Fibroblast of lung (primary cell): ENCODE measurements at regions not wholly inside any gene's neighbourhood (a gene's known extent, or its start where the extent isn't known, plus 50 kb on each side); places are given as distances from the start of the nearest gene placed in this dataset.

Source experiments
- DNase-seq, 2 donors: peaks; one replicate each; pipeline versions ENCODE4 v3.0.0 to v3.0.0-alpha.2; 2010; ENCODE audit warnings: low read depth in 2 of 2
- H2AFZ ChIP-seq: 2 replicates; pipeline ENCODE4 v1.5.1; 2012; ENCODE audit warnings: low read length, control low read depth, inconsistent platforms
- H3K27ac ChIP-seq: 2 replicates; pipeline ENCODE4 v1.5.1; 2011; ENCODE audit warnings: low read length, control low read depth; ENCODE audit not compliant: insufficient read depth
- H3K27me3 ChIP-seq: 2 replicates; pipeline ENCODE4 v1.5.1; 2011; ENCODE audit warnings: mild to moderate bottlenecking, low read length; ENCODE audit not compliant: control insufficient read depth, insufficient read depth
- H3K36me3 ChIP-seq: 2 replicates; pipeline ENCODE4 v1.5.1; 2011; ENCODE audit warnings: low read length; ENCODE audit not compliant: control insufficient read depth, insufficient read depth
- H3K4me1 ChIP-seq: 2 replicates; pipeline ENCODE4 v1.5.1; 2011; ENCODE audit warnings: low read length; ENCODE audit not compliant: control insufficient read depth, insufficient read depth; ENCODE audit errors: extremely low read depth
- H3K4me2 ChIP-seq: 2 replicates; pipeline ENCODE4 v1.5.1; 2011; ENCODE audit warnings: low read length, control low read depth; ENCODE audit not compliant: insufficient read depth; ENCODE audit errors: extremely low read depth
- H3K4me3 ChIP-seq, 4 experiments: fragments of 200-600 bp in 1 of 4; sonication (generic) in 1 of 4; replicated peaks in 1 of 4; 2 replicates each; pipeline ENCODE4 v1.5.1; 2011 to 2016; ENCODE audit warnings: low read length in 4 of 4, low read depth in 3 of 4, mild to moderate bottlenecking in 3 of 4, control low read depth in 2 of 4, inconsistent platforms in 1 of 4, mixed read lengths in 1 of 4; ENCODE audit not compliant: insufficient read depth in 1 of 4; ENCODE audit errors: control extremely low read depth in 1 of 4
- H3K79me2 ChIP-seq: 2 replicates; pipeline ENCODE4 v1.5.1; 2012; ENCODE audit warnings: mild to moderate bottlenecking, low read length, inconsistent platforms; ENCODE audit not compliant: control insufficient read depth, insufficient read depth
- H3K9ac ChIP-seq: 2 replicates; pipeline ENCODE4 v1.5.1; 2011; ENCODE audit warnings: mild to moderate bottlenecking, low read length, control low read depth; ENCODE audit not compliant: insufficient read depth
- H3K9me3 ChIP-seq: 2 replicates; pipeline ENCODE4 v1.5.1; 2012; ENCODE audit warnings: low read depth, low read length; ENCODE audit not compliant: control insufficient read depth, insufficient read depth
- H4K20me1 ChIP-seq: 2 replicates; pipeline ENCODE4 v1.5.1; 2011; ENCODE audit warnings: low read length; ENCODE audit not compliant: control insufficient read depth, insufficient read depth; ENCODE audit errors: extremely low read depth
- EZH2 ChIP-seq: IDR thresholded peaks from 2 replicates; pipeline ENCODE4 v1.5.1; 2012; ENCODE audit warnings: low read length, control low read depth, mild to moderate bottlenecking; ENCODE audit errors: missing control alignments
- TF ChIP-seq, protein P1 (sequence below), 2 donors: IDR thresholded peaks in 1 of 2; conservative IDR thresholded peaks in 1 of 2; 1 replicate in 1 of 2; 2 replicates in 1 of 2; pipeline ENCODE4 v1.5.1; 2011 to 2012; ENCODE audit warnings: low read length in 2 of 2, control low read depth in 1 of 2, inconsistent platforms in 1 of 2, low read depth in 1 of 2, mild to moderate bottlenecking in 1 of 2

DNA sequence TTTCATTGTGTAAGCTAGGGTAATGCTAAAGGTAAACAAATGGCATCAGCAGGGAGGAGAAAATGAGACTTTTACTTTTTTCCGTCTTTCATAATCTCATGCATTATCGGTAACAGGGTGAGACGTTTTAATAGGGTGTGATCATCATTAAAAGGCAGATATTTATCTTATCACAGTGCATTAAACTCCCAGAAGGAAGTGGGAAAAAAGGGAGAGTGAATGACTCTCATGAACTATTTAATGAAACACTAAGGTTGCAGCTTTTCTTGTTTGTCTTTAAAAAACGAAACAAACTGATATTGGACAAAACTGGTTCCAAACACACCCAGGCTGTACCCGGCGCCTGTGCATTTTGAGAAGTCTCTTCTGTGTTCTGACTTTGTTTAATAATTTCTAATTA is 1936.8 kb upstream of the PIK3C3 start:
- Histone ChIP-seq H3K27ac (no peak overlapping the region), H3K9ac (no peak overlapping the region), H3K27me3 (no peaks in the 10 kb centered on the region), H3K36me3 (no peaks in the 10 kb centered on the region), H3K79me2 (no peaks in the 10 kb centered on the region), H4K20me1 (no peaks in the 10 kb centered on the region), H2AFZ (no peak overlapping the region), H3K4me1 (no peaks in the 10 kb centered on the region), H3K4me3 (peak overlapping the region in 2 of 4 experiments; percentile 27 to 55), H3K4me2 (peak overlapping the region; percentile 4), H3K9me3 (no peaks in the 10 kb centered on the region)
- TF ChIP-seq, protein P1, sequence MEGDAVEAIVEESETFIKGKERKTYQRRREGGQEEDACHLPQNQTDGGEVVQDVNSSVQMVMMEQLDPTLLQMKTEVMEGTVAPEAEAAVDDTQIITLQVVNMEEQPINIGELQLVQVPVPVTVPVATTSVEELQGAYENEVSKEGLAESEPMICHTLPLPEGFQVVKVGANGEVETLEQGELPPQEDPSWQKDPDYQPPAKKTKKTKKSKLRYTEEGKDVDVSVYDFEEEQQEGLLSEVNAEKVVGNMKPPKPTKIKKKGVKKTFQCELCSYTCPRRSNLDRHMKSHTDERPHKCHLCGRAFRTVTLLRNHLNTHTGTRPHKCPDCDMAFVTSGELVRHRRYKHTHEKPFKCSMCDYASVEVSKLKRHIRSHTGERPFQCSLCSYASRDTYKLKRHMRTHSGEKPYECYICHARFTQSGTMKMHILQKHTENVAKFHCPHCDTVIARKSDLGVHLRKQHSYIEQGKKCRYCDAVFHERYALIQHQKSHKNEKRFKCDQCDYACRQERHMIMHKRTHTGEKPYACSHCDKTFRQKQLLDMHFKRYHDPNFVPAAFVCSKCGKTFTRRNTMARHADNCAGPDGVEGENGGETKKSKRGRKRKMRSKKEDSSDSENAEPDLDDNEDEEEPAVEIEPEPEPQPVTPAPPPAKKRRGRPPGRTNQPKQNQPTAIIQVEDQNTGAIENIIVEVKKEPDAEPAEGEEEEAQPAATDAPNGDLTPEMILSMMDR (conservative IDR thresholded peaks at IDR 0.05 in 1 of 2, IDR thresholded peaks at IDR 0.05 in 1 of 2; ENCODE audit: low read depth in 1 of 2, low read length in 2 of 2) = no peak
- no peak for TF ChIP-seq EZH2
- DNase-seq = peak in 1 of 2 donors; percentile 33

DNA sequence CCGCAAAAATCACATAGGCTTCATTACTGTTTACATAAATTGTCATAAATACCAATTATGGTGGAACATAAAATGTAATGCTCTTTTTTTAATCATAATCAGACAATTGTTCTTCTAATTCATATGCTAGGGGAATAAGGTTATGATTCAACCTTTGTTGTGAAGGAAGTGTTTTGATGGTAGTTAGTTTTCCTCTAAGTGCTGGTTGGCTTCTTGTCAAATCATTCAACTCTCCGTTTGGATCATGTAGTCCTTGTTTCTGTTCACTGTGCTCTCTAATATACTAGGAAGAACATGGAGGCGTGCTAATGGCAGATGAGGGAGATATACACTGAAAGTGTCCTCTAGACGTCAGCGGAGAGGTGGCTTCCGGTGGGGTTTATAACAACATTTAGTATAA is 1938.0 kb upstream of the PIK3C3 start:
- Histone ChIP-seq H3K9ac (no peak overlapping the region), H3K27ac (no peak overlapping the region), H3K4me3 (no peak overlapping the region), H3K79me2 (no peaks in the 10 kb centered on the region), H3K36me3 (no peaks in the 10 kb centered on the region), H3K4me1 (no peaks in the 10 kb centered on the region), H3K9me3 (no peaks in the 10 kb centered on the region), H3K27me3 (no peaks in the 10 kb centered on the region), H2AFZ (no peak overlapping the region), H3K4me2 (no peak overlapping the region), H4K20me1 (no peaks in the 10 kb centered on the region)
- TF ChIP-seq, protein P1 (conservative IDR thresholded peaks at IDR 0.05 in 1 of 2, IDR thresholded peaks at IDR 0.05 in 1 of 2; ENCODE audit: low read depth in 1 of 2, low read length in 2 of 2) = no peak
- TF ChIP-seq EZH2 = no peak
- DNase-seq = no peak

DNA sequence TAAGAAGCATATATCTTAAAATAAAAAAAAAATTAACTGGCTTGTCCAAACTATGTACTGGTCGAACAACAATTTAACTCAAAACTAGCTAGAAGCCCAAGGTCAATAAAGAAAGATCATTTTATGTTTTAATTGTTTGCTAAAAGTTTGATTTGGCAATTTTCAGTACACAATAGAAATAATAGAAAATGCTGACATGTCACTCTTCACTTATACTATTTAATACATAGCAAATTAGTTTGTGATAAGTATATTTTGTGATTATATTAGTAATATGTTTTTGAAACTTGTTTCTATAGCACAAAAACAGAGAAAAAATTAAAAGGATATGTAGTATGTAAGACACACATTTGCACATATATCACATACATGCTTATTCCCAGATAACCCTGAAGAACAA is 1938.6 kb upstream of the PIK3C3 start:
- no peak for DNase-seq
- Histone ChIP-seq H3K9ac (no peak overlapping the region), H3K4me3 (no peak overlapping the region), H3K4me1 (no peaks in the 10 kb centered on the region), H3K36me3 (no peaks in the 10 kb centered on the region), H3K79me2 (no peaks in the 10 kb centered on the region), H3K4me2 (no peak overlapping the region), H4K20me1 (no peaks in the 10 kb centered on the region), H3K9me3 (no peaks in the 10 kb centered on the region), H2AFZ (no peak overlapping the region), H3K27ac (no peak overlapping the region), H3K27me3 (no peaks in the 10 kb centered on the region)
- TF ChIP-seq, protein P1 (conservative IDR thresholded peaks at IDR 0.05 in 1 of 2, IDR thresholded peaks at IDR 0.05 in 1 of 2; ENCODE audit: low read depth in 1 of 2, low read length in 2 of 2) = no peak
- TF ChIP-seq EZH2 = no peak
